HG03442 (cell line): ENCODE measurements at regions not wholly inside any gene's neighbourhood (a gene's known extent, or its start where the extent isn't known, plus 50 kb on each side); places are given as distances from the start of the nearest gene placed in this dataset.

Source experiments
- ATAC-seq: cut with Tn5 transposase; IDR thresholded peaks from one replicate; pipeline ENCODE4 v1.9.1; 2021; ENCODE audit warnings: mild to moderate bottlenecking, moderate library complexity; ENCODE audit not compliant: unreplicated experiment

DNA sequence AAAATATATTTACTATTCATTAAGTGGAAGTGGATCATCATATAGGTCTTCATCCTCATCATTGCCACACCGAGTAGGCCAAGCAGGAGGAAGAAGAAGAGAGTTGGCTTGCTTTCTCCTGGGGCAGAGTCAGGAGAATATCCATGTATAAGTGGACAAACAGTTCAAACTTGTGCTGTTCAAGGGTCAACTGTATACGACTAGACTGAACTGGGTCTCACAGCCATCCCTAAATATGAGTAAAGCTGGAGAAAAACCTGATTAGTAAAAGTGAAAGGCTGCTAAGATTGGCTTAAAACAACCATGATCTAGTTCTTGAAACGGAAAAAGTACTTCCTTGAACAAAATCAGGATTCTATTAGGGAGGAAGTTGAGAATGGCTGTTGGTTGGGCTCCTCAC is 276.7 kb upstream of the ADRA1B start:
- ATAC-seq: no peak

DNA sequence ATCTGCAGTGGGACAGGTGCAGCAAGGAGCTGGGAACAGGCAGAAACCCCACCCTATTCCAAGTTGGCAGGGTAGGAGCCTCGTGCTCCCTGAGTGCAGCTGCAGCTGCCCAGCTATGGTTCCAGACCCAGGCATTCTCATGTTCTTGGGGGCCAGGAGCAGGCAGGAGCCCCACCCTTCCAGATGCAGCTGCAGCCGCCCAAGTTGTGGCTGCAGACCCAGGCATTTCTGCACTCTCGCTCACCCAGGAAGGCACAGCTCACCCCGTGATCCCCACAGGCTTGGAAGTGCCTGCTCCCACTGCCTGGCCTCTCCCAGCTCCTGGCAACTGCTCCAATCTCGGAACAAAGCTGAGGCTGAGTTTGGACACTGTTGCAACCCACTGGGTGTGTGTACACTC is 275.8 kb upstream of the ADRA1B start:
- no peak for ATAC-seq

DNA sequence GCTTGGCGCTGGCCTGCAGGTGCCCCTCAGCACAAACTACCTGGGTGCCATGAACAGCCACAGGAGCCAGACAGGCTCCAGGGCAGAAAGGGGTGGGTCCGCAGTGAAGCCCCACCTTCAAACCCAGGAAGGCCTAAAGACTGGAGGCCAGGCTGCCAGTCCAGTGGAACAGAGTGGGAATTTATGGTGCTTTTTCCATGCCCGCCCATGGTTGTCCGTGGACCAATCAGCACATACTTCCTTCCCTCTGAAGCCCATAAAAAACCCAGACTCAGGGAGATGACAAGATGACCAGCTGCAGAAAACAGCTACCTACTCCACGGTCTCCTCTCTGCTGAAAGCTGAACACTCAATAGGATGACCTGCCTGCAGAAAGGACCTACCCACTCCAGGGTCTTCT is 275.4 kb upstream of the ADRA1B start:
- ATAC-seq: no peak

DNA sequence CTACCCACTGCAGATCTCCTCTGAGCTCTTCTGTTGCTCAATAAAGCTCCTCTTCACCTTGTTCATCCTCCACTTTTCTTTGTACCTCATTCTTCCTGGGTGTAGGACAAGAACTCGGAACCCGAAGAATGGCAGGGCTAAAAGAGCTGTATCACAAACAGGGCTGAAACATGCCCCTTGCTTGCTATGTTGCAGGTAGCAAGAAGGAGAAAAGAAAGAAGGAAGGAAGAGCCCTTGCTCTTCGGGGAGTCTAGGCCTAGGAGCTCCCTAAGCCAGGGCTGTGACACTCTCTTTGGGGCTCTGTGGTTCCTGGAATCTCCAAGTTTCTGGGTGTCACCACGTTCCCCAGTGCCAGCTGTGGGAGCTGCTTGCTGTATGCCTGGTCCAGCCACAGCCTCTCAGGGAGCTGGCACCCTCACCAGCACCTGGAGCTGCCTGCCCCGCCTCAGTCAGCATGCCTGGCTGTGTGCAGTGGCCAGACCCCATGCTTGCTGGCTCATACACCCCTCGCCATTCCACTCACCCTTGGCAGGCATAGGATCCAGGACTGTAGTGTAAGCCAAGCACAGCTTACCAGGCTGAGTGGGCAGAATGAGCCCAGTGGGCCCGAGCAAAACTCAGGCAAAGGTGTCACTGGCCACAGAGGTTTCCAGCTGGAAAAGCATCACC is 274.8 kb upstream of the ADRA1B start:
- no peak for ATAC-seq

DNA sequence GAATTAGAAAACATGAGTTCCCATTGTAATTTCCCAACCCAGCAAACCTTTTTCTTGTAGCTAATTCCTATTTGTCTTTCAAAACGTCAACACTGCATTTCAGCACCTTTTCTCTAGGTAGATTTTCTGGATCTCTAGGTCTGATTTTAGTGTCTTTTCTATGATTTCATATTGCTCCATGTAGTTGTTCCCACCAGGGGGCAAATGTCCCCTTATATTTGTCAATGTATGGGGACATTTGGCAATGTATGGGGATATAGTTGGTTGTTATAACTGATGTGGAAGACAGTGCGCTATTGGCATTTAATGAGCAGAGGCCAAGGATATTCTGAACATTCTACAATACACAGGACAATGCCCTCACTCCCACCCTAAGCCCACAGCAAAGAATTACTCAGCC is 273.9 kb upstream of the ADRA1B start:
- ATAC-seq: no peak

DNA sequence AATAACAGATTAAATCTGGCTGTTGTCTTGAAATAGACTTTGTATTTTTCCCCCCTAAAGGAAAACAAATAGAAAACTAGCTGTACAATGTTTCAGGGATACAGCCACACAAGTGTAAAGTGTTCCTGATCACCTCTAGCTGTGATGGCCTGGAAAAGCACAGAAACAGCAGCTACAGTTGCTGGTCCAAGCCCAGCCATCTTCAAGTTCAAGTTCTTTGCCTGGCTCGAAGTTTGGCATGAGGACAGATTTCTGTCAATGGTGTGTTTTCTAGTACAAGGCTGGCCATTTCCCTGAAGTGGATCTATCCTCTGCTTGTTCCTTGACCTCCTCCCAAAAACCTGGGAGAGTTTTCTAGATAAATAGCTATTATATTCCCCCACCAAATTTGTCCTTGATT is 272.2 kb upstream of the ADRA1B start:
- ATAC-seq: no peak

DNA sequence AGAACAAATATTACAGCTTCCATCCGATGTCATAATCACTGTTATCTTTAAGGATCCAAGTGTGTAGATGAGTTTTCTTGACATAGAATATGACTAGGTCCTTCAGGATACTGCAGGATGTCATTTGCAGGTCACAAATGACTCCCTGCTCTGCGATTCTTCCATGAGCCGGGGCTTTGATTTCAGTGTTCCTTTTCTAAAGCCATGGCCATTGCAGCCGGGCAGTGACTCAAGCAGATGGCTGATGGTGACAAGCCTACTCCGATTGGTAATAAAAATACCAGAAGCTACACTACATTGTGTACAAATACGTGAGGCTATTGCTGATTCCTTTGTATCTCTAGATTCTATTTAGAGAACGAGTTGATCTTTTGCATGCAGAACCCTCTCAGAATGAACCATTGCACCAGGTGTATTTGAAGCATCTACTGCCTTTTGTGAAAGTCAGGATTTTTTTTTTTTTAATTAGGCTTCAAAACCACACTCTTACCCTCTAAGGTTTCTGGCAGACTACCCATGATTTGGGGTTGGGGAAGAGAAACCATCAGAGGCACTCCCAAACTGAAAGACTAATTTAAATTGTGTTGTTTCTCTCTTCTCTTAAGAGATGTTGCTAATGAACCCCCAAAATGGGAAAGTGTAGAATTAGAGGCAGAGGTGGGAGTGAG is 271.0 kb upstream of the ADRA1B start:
- no peak for ATAC-seq

DNA sequence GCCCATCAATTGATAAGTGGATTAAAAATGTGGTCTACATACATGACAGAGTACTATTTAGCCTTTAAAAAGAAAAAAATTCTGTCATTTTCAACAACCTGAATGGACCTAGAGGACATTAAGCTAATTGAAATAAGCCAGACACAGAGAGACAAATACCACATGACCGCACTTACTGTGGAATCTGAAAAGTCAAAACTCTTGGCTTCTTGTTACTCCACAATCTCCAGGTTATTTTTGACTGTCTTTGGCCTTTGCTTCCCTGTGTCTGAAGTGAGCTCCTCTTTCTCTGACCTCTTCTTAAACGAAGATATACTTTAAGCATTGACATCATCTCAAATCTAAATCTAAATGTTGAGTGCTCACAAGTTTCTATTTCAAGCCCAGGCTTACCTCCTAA is 265.5 kb upstream of the ADRA1B start:
- ATAC-seq: no peak

DNA sequence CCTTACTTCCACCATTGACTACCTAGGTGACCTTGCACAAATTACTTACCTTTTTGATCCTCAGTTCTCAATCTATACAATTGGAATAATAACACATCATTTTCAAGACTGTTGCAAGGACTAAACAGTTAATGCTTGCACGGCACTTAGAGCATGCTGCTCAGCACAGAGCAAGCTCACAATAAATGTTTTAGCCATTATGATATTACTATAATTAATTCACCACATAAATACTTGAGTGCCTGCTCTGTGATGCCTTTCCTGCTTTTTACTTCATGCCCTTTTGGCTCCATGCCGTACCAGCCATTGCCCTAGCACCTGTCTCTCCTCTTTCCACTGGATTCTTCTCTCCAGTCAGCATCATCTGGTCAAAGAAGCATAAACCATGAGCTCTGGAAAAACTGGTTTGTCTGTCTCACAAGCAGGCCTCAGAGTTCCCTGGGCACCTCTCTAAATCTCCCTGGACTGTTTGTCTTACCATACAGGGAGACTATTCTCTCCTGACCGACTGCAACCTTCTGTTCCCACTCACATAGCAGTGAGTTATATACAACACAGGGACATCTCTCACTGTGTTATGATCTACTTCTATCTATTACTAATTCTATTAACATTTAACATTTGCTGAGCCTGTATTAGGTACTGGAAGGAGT is 260.4 kb upstream of the ADRA1B start:
- no peak for ATAC-seq

DNA sequence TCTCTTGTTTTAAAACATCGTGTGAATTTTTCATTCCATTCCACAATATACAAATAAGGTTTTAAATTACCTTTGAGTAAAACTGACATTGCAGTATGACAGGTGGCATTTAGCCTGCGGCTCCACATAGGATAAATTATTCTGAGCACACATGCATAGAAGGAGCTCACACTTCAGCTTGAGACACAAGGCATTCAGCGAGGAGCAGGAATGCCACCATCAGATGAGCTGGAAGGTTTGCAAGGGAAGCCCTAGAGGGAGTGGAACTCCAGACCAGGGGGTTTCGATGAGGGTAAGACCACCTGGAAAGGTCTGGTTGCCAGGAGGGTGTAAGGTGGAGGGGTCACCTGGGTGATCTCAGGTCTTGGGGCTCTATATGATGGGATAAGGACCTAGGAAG is 259.0 kb upstream of the ADRA1B start:
- no peak for ATAC-seq

DNA sequence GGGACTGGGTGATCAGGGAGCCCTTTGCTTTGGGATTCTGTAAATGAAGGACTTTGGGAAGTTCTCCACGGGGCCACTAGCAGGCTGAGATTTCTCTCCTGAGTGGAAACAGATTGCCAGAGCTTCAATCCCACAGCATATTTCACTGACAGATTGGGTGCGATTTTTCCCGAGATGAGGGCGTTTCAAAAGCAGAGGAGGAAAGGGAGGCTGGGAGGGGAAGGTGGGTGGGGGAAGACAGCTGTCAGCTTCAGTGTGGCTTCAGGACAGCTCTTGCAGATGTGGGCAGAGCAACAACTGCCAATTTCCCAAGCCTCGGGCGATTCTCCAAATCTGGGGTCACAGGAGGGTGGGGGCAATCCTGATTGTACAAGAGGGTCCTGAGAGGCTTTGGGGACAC is 258.5 kb upstream of the ADRA1B start:
- ATAC-seq: no peak

DNA sequence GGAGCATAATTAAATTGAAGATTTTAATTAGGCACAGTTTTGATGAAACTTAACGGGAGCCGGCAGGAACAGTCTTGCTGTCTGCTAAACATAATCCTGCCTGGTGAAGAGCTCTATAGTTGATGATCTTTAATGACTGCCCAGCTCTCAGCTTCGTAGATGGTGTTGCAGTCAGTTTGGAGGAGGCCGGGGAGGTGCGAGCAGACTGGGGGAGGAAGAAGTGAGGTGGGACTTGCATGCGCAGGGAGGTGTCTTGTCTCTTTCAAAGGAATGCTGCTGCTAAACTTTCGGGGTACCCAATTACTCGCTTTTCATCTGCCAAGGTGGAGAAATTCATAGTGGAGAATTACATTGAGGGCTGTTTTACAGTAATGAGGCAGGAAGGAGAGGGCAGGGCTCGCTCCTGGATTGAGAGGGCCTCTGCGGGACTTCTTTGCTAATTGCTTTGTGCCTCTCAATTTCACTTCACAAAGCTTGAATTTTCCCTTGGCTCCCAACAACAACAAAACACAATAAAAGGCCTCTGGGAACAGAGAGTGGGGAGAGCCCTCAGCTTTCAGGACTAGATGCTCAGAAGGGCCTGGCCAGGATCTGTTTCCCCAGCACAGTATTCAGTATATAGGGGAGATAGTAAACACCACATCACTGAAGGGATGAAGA is 257.9 kb upstream of the ADRA1B start:
- no peak for ATAC-seq

DNA sequence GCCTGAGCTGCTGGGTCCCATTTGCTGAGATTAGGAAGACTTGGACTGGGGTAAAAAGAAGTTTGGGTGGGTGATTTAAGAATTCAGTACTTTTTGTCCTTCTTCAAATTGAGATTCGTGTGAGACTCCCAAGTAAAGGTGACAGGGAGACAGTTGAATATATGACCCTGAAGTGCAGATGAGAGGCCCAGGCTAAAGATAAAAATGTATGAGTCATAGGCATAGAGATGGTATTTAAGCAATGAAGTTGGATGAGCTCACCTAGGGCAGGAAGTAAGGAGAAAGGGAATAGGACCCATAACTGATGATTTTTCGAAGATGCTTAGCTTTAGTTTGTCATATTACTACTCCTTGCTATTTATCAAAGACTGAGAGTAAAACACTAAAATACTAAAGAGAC is 255.9 kb upstream of the ADRA1B start:
- ATAC-seq: no peak

DNA sequence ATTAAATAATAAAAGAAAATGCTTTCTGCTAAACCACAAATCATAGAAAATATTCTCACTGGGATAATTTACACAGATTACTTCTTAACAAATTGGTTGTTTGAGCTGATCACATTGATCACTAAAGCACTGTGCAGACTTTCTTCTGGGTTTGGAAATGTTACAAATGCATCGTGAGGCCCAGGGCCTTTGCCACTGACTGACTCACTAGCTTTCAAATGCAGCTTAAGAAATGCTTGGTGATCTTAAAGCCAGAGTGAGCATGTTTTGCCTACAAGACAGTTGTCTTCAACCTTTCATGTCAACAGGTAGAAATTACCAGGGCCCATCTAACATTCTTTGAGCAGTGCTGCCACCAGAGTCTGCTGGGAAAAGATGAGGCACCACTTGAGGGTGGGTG is 252.3 kb upstream of the ADRA1B start:
- no peak for ATAC-seq

DNA sequence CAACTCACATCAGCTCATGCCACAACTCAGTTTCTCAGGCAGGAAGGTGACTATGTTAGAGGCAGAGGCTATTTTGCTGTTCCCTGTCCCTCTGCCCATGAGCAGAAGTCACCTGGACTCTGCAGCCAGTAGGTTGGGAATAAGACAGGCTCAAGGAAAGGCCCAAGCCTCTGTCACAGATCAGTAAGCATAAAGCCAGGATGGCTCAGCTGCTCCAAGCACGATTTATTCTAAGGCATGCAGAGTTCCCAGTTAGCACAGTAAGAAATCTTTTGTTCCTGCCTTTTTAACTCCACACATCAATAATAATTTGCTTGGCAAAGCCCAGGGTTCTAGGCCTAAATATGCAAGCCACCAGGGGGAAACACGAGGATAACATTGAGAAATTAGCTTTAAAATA is 249.0 kb upstream of the ADRA1B start:
- no peak for ATAC-seq

DNA sequence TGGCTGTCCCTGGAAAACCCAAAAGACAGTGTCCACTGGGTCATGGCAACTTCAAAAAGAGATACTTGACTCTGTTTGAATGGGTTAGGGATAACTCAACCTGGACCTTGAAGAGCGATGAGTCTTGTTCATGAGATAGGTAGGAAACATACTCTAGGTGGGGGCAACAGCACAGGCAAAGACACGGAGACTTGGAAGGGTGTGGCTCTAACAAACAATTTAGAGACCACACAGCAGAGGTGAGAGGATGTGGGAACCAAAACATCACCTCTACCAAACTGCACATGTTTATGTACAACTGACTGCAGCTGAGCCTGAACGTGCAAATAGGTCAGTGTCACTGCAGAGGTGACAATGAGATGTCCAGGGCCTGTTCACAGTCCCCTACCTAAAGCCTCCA is 247.7 kb upstream of the ADRA1B start:
- no peak for ATAC-seq

DNA sequence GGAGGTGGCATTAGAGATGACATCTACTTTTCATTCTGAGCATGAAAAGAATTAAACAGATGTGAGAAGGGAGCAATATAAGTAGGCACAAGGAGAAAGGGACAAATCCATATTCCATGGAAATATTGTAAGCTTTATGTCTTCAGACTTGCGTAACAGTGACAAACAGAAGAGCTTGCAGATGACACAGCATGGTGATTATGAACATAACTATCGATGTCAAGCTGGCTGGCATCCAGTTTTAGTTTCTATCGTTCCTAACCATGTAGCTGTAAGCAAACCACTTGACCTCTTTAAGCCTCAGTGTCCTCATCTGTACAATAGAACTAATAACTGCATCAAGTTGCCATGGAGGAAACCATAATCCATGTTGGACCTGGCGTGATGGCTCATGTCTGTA is 246.7 kb upstream of the ADRA1B start:
- ATAC-seq: no peak

DNA sequence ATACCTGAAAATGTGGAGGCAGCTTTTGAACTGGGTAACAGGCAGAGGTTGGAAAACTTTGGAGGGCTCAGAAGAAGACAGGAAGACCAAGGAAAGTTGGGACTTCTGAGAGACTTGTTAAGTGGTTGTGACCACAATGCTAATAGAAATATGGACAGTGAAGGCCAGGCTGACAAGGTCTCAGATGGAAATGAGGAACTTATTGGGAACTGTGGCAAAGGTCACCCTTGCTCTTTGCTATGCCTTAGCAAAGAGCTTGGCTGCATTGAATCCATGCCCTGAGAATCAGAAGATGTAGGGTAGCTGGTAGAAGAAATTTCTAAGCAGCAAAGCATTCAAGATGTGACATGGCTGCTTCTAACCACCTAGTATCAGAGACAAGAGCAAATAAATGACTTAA is 244.4 kb upstream of the ADRA1B start:
- no peak for ATAC-seq

DNA sequence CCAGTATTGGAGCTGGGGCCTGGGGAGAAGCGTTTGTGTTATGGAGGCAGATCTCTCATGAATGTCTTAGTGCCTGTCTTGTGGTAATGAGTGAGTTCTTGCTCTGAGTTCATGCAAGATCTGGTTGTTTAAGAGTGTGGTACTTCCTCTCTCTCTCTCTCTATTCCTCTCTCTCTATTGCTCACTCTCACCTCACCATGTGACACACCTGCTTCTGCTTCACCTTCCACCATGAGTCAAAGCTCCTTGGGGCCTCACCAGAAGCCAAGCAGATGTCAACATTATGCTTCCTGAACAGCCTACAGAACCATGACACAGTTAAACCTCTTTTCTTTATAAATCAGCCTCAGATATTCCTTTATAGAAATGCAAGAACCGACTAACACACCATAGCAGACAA is 242.7 kb upstream of the ADRA1B start:
- no peak for ATAC-seq

DNA sequence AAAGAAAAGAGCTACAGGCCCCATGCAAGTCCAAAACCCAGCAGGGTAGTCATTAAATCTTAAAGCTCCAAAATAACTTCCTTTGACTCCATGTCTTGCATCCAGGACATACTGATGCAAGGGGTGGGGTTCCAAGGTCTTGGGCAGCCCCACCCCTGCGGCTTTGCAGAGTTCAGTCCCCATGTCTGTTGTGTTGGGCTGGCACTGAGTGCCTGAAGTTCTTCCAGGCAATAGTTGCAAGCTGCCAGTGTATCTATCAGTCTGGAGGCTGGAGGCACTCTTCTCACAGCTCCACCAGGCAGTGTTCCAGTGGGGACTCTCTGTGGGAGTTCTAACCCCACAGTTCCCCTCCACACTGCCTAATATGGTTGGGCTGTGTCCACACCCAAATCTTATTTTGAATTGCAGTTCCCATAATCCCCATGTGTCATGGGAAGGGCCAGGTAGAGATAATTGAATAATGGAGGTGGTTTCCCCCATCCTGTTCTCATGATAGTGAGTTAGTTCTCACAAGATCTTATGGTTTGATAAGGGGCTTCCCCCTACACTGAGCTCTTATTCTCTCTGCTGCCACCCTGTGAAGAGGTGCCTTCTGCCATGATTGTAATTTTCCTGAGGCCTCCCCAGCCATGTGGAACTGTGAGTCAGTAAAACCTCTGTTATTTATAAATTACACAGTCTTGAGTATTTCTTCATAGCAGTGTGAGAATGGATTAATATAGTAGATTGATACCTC is 237.5 kb upstream of the ADRA1B start:
- no peak for ATAC-seq

DNA sequence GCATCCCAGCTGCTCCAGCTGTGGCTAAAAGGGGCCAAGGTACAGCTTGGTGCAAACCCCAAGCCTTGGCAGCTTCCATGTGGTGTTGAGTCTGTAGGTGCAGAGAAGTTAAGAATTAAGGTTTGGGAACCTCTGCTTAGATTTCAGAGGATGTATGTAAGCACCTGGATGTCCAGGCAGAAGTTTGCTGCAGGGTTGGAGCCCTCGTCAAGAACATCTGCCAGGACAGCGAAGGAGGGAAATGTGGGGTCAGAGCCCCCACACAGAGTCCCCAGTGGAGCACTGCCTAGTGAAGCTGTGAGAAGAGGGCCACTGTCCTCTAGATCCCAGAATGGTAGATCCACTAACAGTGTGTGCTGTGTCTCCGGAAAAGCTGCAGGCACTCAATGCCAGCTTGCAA is 236.2 kb upstream of the ADRA1B start:
- no peak for ATAC-seq
